CD4-positive, alpha-beta T cell treated with Interleukin-17A for 4 hours (primary cell): ENCODE measurements at regions not wholly inside any gene's neighbourhood (a gene's known extent, or its start where the extent isn't known, plus 50 kb on each side); places are given as distances from the start of the nearest gene placed in this dataset.
A peak's percentile ranks its signal among the peaks of the same experiment; 100 is the strongest.
"Not testable (repeated sequence)": the region's sequence is repeated elsewhere in the genome, so short reads cannot be mapped to it uniquely, and the experiment has no call there.

Experiments used
- DNase-seq: peaks from one replicate; pipeline ENCODE4 v3.0.0-alpha.2; 2020; ENCODE audit warnings: mixed read lengths

DNA sequence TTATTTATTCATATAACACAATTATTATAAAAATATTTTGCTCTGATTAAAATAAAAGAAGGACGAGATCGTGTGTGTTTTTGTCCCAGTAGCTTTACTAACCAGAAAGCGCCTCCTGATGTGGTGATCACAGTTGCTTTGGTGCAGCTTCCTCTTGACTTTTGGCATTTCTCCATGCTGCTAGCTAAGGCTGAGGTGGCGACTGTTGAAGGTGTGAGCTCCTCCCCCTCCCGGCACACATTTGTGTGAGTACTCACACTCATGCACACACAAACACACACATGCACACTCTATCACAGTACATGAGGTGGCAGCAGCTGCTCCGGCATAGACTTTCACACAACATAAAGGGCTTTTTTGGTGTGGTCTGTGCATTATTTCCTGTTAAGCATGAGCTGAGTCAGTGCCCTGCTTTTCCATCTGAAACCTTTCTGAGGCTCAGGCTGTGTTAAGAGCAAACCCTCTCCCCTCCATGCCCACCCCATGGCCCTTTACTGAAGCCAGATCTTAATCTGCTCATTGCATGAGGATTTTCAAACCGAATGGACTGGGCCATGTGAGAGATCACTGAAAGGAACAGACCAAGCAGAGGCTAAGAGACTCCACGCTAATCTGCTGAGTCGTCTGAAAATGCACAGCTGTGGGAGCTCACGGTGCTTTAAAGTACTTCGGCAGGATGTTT, 53.3 kb downstream of the FOXD4L1 start:
- peak; percentile 68 for DNase-seq

DNA sequence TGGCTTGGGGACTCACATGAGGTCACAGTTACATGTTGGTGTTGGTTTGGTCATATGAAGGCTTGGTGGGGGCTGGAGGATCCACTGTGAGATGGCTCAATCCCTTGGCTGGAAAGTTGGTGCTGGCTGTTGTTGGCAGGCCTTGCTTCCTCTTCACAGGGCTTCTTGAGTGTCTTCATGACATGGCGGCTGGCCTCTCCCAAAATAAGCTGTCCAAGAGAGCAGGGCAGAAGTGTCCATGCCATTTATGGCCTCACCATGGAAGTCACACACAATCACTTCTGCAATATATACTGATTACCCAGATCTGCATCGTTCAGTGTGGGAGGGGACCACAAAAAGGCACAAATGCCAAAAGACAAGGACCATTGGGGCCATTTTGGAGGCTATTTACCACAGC, 61.4 kb downstream of the FOXD4L1 start:
- DNase-seq: not testable (repeated sequence)

DNA sequence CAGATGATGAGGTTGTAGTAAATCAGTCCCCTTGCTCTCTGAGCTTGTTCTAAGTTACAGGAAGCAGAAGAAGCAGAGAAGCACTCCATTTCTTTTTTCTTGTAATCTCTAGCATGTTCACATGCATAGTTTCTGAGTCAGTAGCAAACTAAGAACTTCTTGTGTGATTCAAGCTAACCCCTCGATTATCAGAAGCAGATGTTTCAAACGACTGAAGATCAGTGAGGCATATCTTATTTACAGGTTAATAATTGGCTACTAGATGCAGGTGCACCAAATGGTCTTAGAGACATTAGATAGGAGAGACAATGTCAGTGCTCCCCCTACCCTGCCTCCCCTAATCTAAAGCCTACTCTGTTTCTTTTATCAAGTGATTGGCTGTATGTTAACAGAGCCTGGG, 64.2 kb downstream of the FOXD4L1 start:
- not testable (repeated sequence) for DNase-seq

DNA sequence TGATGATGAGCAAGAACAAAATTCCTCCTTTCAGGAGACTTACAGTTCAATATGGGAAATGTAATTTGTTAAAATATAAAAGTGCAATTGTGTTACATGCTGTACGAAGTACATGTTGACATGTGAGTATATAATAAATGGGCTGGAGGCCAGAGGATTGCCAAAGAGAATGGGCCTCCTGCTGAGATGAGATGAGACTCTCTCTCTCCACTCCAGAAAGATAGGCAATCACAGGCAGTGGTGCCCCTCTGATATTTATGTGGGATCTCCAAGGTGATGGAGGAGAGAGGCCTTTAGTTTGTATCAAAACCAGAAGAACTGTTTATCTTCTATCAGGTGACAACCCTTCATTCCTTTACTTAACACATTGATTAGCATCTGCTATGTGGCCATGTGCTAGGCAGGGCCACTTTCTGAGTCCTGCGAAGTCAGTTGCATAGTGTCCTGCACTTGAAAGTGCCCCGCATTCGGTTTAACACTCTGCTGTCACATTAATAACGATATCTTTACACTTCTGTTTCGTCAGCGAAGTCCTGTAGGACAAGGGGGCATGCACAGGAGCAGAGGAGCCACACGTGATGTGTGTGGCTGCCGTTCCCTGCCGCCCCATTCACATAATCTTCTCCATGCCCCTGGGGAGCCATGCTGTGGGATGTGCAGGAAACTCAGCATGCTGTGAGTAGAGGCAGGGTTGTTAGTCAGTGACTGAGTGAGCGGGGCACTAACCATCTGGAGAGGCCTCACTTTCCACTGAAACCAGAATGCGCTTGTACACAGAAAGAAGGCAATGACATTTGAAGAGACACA, 60.2 kb upstream of the RABL2A start:
- not testable (repeated sequence) for DNase-seq

DNA sequence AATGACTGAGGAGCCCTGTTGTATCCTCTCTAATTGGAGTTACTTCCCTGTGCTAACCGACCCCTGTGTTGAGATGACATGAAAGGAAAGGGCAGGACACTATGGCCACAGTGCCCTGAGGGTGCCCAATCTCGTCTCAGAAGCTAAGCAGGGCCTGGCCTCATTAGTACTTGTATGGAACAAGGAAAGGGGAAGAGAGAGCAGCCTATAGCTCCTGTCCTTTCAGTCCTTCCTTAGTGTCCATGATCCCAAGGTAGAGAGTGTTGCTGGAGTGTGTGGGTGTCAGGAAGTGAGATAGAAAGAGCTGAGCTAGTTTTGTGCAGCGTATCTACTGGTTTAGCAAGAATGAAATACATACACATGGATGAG, 59.6 kb upstream of the RABL2A start:
- DNase-seq: not testable (repeated sequence)

DNA sequence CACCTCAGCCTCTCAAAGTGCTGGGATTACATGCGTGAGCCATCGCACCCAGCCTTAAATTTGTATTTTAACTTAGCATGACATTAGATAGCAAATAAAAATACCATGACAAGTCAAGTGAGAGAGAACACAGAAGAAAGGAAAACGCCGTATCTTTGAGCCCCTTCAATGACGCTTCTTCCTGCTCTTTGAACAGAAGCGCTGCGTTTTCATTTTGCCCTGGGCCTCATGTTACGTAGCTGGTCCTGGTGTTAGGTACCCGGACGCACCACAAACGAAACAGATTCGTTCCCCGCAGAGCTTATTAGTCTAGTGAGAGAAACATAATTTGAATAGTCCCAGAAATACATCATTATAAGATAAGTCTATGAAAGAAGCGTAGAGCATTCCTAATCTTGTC, 58.8 kb upstream of the RABL2A start:
- DNase-seq: not testable (repeated sequence)

DNA sequence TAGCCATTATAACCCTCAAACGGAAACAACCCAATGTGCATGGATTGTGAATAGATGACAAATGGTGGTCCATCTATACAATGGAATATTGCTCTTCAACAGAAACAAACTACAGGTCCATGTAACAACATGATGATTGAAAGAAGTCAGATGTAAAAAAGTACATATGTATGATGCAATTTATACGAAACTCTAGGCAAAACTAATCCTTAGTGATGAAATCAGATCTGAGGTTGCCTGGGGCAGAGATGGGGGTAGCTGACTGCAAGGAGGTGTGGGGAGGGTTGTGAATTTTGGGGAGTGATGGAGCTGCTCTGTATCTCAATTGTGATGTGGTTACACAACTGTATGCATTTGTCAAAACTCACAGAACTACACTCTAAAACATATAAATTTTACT, 57.0 kb upstream of the RABL2A start:
- DNase-seq: not testable (repeated sequence)

DNA sequence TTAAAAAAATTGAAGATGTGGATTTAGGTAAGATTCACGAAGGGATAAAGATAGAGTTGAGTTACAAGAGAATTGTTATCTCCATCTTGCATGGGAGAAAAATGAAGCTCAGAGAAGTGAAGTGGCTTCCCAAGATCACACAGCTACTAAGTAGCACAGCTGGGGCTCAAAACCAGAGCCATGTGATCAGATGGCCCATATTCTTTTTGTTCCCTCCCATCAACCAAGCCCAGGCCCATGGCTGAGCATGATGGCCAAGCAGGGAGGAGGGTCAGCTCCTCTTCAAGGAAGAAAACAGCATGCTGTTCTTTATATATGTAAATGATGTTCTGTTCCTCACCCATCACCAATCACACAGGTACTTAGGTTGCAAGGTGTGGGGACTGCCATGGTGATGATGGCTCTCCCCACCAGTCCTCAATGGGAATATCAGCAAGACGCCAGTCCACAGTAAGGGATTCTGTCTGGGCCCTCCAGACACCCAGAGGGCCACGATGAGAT, 56.5 kb upstream of the RABL2A start:
- DNase-seq: not testable (repeated sequence)

DNA sequence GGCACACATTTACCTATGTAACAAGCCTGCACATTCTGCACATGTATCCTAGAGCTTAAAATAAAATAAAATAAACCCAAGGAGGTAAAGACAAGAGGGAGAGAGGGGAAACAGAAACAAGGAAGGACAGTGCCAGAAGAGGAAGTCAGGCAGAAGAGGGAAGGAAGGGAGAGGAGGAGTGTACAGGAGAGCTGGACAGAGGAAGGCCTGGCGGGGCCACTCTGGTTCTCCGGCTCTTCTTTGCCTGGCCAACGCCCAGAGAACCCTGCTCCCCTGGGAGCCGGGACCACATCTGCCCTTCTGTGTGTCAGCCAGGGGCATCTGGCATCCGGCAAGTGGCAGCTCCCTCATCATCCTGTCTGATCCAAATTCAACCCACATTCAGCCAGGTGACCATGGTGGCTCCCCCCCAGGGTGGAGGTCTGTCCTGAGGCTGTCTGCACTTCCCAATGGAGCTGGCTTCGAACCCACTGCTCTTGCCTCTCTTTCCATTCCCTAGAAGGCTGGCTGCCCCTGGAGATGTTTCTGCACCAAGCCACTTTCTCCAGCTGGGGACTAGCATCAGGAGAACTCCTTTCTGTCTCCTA, 55.5 kb upstream of the RABL2A start:
- DNase-seq: not testable (repeated sequence)

DNA sequence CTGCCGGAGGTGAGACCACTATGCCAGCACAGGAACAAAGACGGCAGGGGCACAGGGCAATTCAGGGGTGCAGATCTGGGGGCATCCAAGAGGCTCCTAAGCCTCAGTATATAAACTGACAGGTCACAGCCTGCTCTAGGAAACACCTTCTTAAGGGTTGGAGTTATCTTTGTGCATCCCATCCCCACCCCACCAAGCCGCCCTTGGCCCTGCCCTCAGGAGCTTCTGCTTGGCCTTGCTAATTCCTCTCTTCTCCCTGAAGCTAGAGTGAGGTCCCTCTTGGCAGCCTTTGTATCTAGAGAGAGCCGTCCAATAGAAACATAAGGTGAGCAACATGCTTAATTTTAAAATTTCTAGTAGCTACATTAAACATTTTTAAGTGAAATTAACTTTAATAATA, 51.3 kb upstream of the RABL2A start:
- DNase-seq: not testable (repeated sequence)

DNA sequence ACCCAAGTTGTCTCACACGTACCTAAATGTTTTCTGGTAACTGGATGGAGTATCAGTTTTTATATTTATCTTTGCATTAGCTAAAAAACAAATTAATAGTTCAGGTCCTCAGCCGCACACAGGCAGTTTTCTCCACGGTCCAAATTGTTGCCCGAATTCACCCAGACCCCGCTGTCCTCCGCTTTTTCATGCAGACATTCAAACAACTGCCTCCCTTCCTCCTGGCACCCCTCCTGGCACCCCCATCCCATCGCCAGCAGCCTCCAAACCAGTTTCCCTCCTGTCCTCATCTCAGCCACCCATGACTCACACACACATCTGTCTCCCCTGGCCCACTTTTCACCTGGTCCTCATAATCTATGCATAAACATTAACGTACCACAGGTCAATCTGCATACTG, 50.7 kb upstream of the RABL2A start:
- not testable (repeated sequence) for DNase-seq
